H1 (cell line): ENCODE measurements at regions not wholly inside any gene's neighbourhood (a gene's known extent, or its start where the extent isn't known, plus 50 kb on each side); places are given as distances from the start of the nearest gene placed in this dataset.

Experiments used
- CTCF ChIA-PET: fragments of 300-600 bp; sonication (Branson Sonifier 250); formaldehyde crosslinking; loops from one replicate; lab custom pipeline; 2021; ENCODE audit not compliant: partially characterized antibody; lab: Charles Lee
- POLR2A ChIA-PET: fragments of 300-600 bp; sonication (Branson Sonifier 250); formaldehyde crosslinking; loops from one replicate; lab custom pipeline; 2021; ENCODE audit warnings: inconsistent platforms; ENCODE audit not compliant: partially characterized antibody; lab: Charles Lee
- DNase-seq, 2 experiments: peaks; one replicate each; pipeline versions ENCODE4 v3.0.0 to v3.0.0-alpha.2; 2010 to 2022; ENCODE audit warnings: low spot score in 2 of 2, low read depth in 1 of 2, mixed read lengths in 1 of 2
- FAIRE-seq: peaks from 2 replicates; lab custom pipeline; 2011; peaks lifted over from hg19 to GRCh38; lab: Jason Lieb, UNC
- H2AFZ ChIP-seq: 2 replicates; pipeline ENCODE4 v1.8.1; 2012; ENCODE audit warnings: low read length, inconsistent platforms
- H2AK5ac ChIP-seq: 2 replicates; pipeline ENCODE4 v1.6.1; 2013; ENCODE audit warnings: low read depth, low read length
- H2BK120ac ChIP-seq: replicated peaks from 2 replicates; pipeline ENCODE3; 2013; ENCODE audit warnings: low read depth, low read length, inconsistent platforms
- H2BK12ac ChIP-seq: 2 replicates; pipeline ENCODE4 v1.6.1; 2013; ENCODE audit warnings: low read depth, low read length
- H2BK15ac ChIP-seq: 2 replicates; pipeline ENCODE4 v1.6.1; 2013; ENCODE audit warnings: low read length
- H2BK20ac ChIP-seq: 2 replicates; pipeline ENCODE4 v1.6.1; 2013; ENCODE audit warnings: low read length
- H2BK5ac ChIP-seq: 2 replicates; pipeline ENCODE4 v1.6.1; 2013; ENCODE audit warnings: low read depth, low read length
- H3K14ac ChIP-seq: 2 replicates; pipeline ENCODE4 v1.6.1; 2013; ENCODE audit warnings: inconsistent platforms; ENCODE audit not compliant: insufficient read length
- H3K18ac ChIP-seq: 2 replicates; pipeline ENCODE4 v1.6.1; 2013; ENCODE audit warnings: low read length; ENCODE audit errors: extremely low read depth
- H3K23ac ChIP-seq: 2 replicates; pipeline ENCODE4 v1.6.1; 2013; ENCODE audit warnings: inconsistent platforms; ENCODE audit not compliant: insufficient read length
- H3K23me2 ChIP-seq: 2 replicates; pipeline ENCODE4 v1.6.1; 2013; ENCODE audit warnings: low read depth, low read length
- H3K27ac ChIP-seq: 2 replicates; pipeline ENCODE4 v1.6.1; 2011; ENCODE audit warnings: low read depth, low read length, inconsistent platforms
- H3K27me3 ChIP-seq, 4 experiments: replicated peaks in 1 of 4; 1 replicate in 1 of 4; 2 replicates in 3 of 4; pipeline versions ENCODE4 v1.6.1 to v1.8.1; 2011 to 2013; ENCODE audit warnings: low read length in 3 of 4, mild to moderate bottlenecking in 3 of 4, inconsistent platforms in 2 of 4, mixed read lengths in 2 of 4, moderate library complexity in 1 of 4; ENCODE audit not compliant: control insufficient read depth in 3 of 4, insufficient read depth in 3 of 4; ENCODE audit errors: extremely low read depth in 1 of 4
- H3K36me3 ChIP-seq, 4 experiments: 2 replicates each; pipeline versions ENCODE4 v1.6.1 to v1.8.1; 2011 to 2013; ENCODE audit warnings: mild to moderate bottlenecking in 4 of 4, low read length in 3 of 4, moderate library complexity in 2 of 4, control low read depth in 1 of 4, inconsistent platforms in 1 of 4; ENCODE audit not compliant: insufficient read depth in 4 of 4, control insufficient read depth in 2 of 4
- H3K4ac ChIP-seq: replicated peaks from 2 replicates; pipeline ENCODE3; 2013; ENCODE audit warnings: low read length, low read depth, mixed read lengths, inconsistent platforms; ENCODE audit not compliant: insufficient read length
- H3K4me1 ChIP-seq, 4 experiments: replicated peaks in 1 of 4; 1 replicate in 1 of 4; 2 replicates in 3 of 4; pipeline versions ENCODE4 v1.6.1 to v1.8.1; 2011 to 2013; ENCODE audit warnings: low read length in 3 of 4, inconsistent platforms in 2 of 4, mixed read lengths in 1 of 4; ENCODE audit not compliant: insufficient read depth in 4 of 4, control insufficient read depth in 3 of 4
- H3K4me2 ChIP-seq, 2 experiments: 2 replicates each; pipeline versions ENCODE4 v1.6.1 to v1.8.1; 2011 to 2013; ENCODE audit warnings: low read depth in 2 of 2, low read length in 2 of 2, control low read depth in 1 of 2, inconsistent platforms in 1 of 2, mild to moderate bottlenecking in 1 of 2; ENCODE audit not compliant: insufficient read depth in 1 of 2
- H3K4me3 ChIP-seq, 4 experiments: fragments of 200-600, 300-600 bp in 1 of 4; sonication (generic), shearing (Covaris generic), sonication (Bioruptor Twin) in 1 of 4; 2 replicates each; pipeline versions ENCODE4 v1.5.1 to v1.8.1; 2011 to 2016; ENCODE audit warnings: low read length in 4 of 4, low read depth in 3 of 4, control low read depth in 2 of 4, inconsistent platforms in 2 of 4, mild to moderate bottlenecking in 2 of 4, mixed read lengths in 1 of 4, moderate library complexity in 1 of 4; ENCODE audit not compliant: insufficient read depth in 2 of 4; ENCODE audit errors: extremely low read depth in 1 of 4
- H3K56ac ChIP-seq: replicated peaks from 2 replicates; pipeline ENCODE3; 2013; ENCODE audit warnings: low read depth, mild to moderate bottlenecking, mixed read lengths, low read length, inconsistent platforms; ENCODE audit not compliant: insufficient read length
- H3K79me1 ChIP-seq: 2 replicates; pipeline ENCODE4 v1.6.1; 2013; ENCODE audit warnings: low read depth, low read length, control low read depth
- H3K79me2 ChIP-seq, 2 experiments: 2 replicates each; pipeline versions ENCODE4 v1.6.1 to v1.8.1; 2012 to 2013; ENCODE audit warnings: low read length in 2 of 2, mild to moderate bottlenecking in 2 of 2, inconsistent platforms in 1 of 2; ENCODE audit not compliant: insufficient read depth in 2 of 2, control insufficient read depth in 1 of 2
- H3K9ac ChIP-seq, 4 experiments: replicated peaks in 1 of 4; 1 replicate in 1 of 4; 2 replicates in 3 of 4; pipeline versions ENCODE4 v1.6.1 to v1.8.1; 2011 to 2013; ENCODE audit warnings: low read depth in 3 of 4, low read length in 3 of 4, control low read depth in 2 of 4, mild to moderate bottlenecking in 2 of 4, moderate library complexity in 2 of 4, inconsistent platforms in 1 of 4; ENCODE audit errors: extremely low read depth in 1 of 4
- H3K9me3 ChIP-seq, 2 experiments: 2 replicates each; pipeline versions ENCODE4 v1.6.1 to v1.8.1; 2012 to 2013; ENCODE audit warnings: mild to moderate bottlenecking in 2 of 2, moderate library complexity in 2 of 2, control low read depth in 1 of 2, inconsistent platforms in 1 of 2, low read depth in 1 of 2, low read length in 1 of 2, mixed read lengths in 1 of 2; ENCODE audit not compliant: insufficient read depth in 2 of 2
- H4K20me1 ChIP-seq, 2 experiments: replicated peaks in 1 of 2; 2 replicates each; pipeline versions ENCODE3 to v1.8.1; 2011 to 2013; ENCODE audit warnings: inconsistent platforms in 2 of 2, low read length in 2 of 2, mild to moderate bottlenecking in 1 of 2; ENCODE audit not compliant: insufficient read depth in 2 of 2, control insufficient read depth in 1 of 2
- H4K5ac ChIP-seq: 2 replicates; pipeline ENCODE4 v1.6.1; 2013; ENCODE audit warnings: low read length, low read depth, mixed read lengths, inconsistent platforms; ENCODE audit not compliant: insufficient read length
- H4K8ac ChIP-seq: 2 replicates; pipeline ENCODE4 v1.8.0; 2013; ENCODE audit warnings: mild to moderate bottlenecking, moderate library complexity, low read length, inconsistent platforms; ENCODE audit not compliant: insufficient read depth; ENCODE audit errors: extremely low read depth
- H4K91ac ChIP-seq: replicated peaks from 2 replicates; pipeline ENCODE3; 2013; ENCODE audit warnings: low read length, mixed read lengths, inconsistent platforms; ENCODE audit not compliant: insufficient read length
- ASH2L ChIP-seq: fragments of 200-600, 300-600 bp; sonication (generic); IDR thresholded peaks from one replicate; pipeline ENCODE4 v1.7.1; 2017; ENCODE audit warnings: low read length
- BACH1 ChIP-seq: IDR thresholded peaks from 2 replicates; pipeline ENCODE4 v1.6.1; 2012; ENCODE audit warnings: low read length, improper control_type of control experiment
- BCL11A ChIP-seq, 2 experiments: IDR thresholded peaks; one replicate each; pipeline ENCODE4 v1.6.1; 2011; ENCODE audit warnings: low read depth in 2 of 2, low read length in 2 of 2, mild to moderate bottlenecking in 2 of 2
- JUND ChIP-seq: IDR thresholded peaks from 2 replicates; pipeline ENCODE4 v1.6.1; 2011; ENCODE audit warnings: mild to moderate bottlenecking, improper control_type of control experiment, low read length
- MAFK ChIP-seq: IDR thresholded peaks from 2 replicates; pipeline ENCODE4 v1.6.1; 2012; ENCODE audit warnings: low read depth, mild to moderate bottlenecking, improper control_type of control experiment, low read length
- POU5F1 ChIP-seq: IDR thresholded peaks from 2 replicates; pipeline ENCODE4 v1.6.1; 2011; ENCODE audit warnings: low read depth, mild to moderate bottlenecking, low read length, moderate library complexity
- WGBS, 2 experiments: shearing (Covaris generic) in 1 of 2; methylation state at CpG; one replicate each; pipeline versions ENCODE4 v1.1.6 to v1.1.7; 2013 to 2015; ENCODE audit warnings: low lambda C conversion rate in 2 of 2, mixed read lengths in 2 of 2, inconsistent platforms in 1 of 2, low coverage in 1 of 2, missing lambda C conversion rate in 1 of 2; ENCODE audit not compliant: insufficient replicate concordance in 2 of 2, insufficient coverage in 1 of 2, insufficient read length in 1 of 2; ENCODE audit errors: extremely low coverage in 1 of 2, missing lambda C conversion rate in 1 of 2; 5-methylcytosine and 5-hydroxymethylcytosine counted together

DNA sequence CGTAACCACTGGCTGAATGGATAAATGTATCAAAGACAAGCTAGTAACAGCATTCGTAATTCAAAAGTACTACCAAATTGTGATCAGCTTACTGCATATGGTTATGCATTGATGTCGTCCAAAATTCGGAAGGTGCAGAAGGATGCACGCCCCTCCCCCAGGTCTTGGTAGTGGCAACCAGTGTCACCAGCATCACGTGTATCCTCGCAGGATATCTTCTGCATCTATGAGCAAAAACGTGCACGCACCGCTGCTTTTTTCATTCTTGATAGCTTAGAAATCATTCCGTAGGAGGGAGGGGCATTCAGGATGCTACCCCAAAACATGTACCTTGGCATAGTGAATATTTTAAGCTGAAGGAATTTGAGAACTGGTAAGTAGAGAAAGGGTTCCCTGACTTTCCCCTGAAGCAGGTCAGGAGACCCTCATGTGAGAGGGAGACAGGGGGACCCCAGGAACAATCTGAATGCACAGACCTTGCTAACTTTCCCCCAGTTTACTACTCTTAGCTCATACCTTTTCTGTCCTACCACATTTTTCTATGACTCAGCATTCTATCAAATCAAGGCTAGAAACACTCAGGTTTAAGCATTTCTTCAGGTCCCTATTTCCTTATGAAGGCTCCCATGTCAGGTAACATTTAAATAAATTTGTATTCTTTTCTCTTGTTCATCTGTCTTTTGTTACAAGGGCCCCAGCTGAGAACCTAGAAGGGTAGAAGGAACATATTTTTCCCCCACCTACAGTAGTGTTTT, 61.2 kb upstream of the TM9SF2 start:
- no peak overlapping the region for H4K5ac ChIP-seq
- no peak overlapping the region for H3K56ac ChIP-seq
- 71% methylated on average over 11 of the region's 11 CpGs; no CpG with 5 or more reads in 1 of the 2 experiments for WGBS, 2 experiments
- POLR2A ChIA-PET = no interaction called here
- no peaks in the 10 kb centered on the region for H3K36me3 ChIP-seq
- H3K79me2 ChIP-seq = no peaks in the 10 kb centered on the region
- 0 out of 2 replicates have a peak overlapping the region, but pooled peaks have one; percentile 32 for H2BK12ac ChIP-seq
- H3K4me1 ChIP-seq = peaks cover 0 to 12% (median 9%) of the 10 kb centered on the region in 4 experiments; a peak in 4 of 7 replicates
- no peak overlapping the region for H2BK15ac ChIP-seq
- no peaks in the 10 kb centered on the region for H3K79me1 ChIP-seq
- no peak overlapping the region for H2AK5ac ChIP-seq
- H4K20me1 ChIP-seq = no peaks in the 10 kb centered on the region
- H3K23me2 ChIP-seq = peaks cover 2% of the 10 kb centered on the region; the same call in 1 of the 2 replicates
- no peak overlapping the region for H2AFZ ChIP-seq
- H2BK5ac ChIP-seq = no peak overlapping the region
- H4K91ac ChIP-seq = no peak overlapping the region
- no peaks in the 10 kb centered on the region for H3K9me3 ChIP-seq
- CTCF ChIA-PET = interaction anchor here (0.6 to 3.0 kb wide), 26 partner anchors 9 to 263 kb away, joined by 3 to 21 read pairs (median 4); no protein-coding TSS in a partner anchor
- no peak overlapping the region for H3K18ac ChIP-seq
- no peak for TF ChIP-seq JUND
- no peak for TF ChIP-seq POU5F1
- no peak for TF ChIP-seq BCL11A (IDR thresholded peaks at IDR 0.05; ENCODE audit: low read depth in 2 of 2, low read length in 2 of 2)
- peak; percentile 80 for TF ChIP-seq MAFK
- TF ChIP-seq ASH2L = no peak
- TF ChIP-seq BACH1 = peak; percentile 81
- H3K14ac ChIP-seq = no peak overlapping the region
- no peak overlapping the region for H4K8ac ChIP-seq
- H3K27ac ChIP-seq = no peak overlapping the region
- no peaks in the 10 kb centered on the region for H3K27me3 ChIP-seq
- H3K4me3 ChIP-seq = no peak overlapping the region
- H3K4me2 ChIP-seq = peak overlapping the region; percentile 32 to 41; a peak in 3 of 4 replicates
- no peak overlapping the region for H3K23ac ChIP-seq
- DNase-seq = no peak
- H2BK120ac ChIP-seq = no peak overlapping the region
- FAIRE-seq = no peak
- H3K9ac ChIP-seq = no peak overlapping the region
- no peak overlapping the region for H2BK20ac ChIP-seq
- H3K4ac ChIP-seq = no peak overlapping the region
